ENCODE measurements at regions not wholly inside any gene's neighbourhood (a gene's known extent, or its start where the extent isn't known, plus 50 kb on each side); places are given as distances from the start of the nearest gene placed in this dataset.

- no peaks in the 10 kb centered on the region for H3K27me3 ChIP-seq (ENCODE audit: low read length)
- no peaks in the 10 kb centered on the region for H3K36me3 ChIP-seq (ENCODE audit: low read length)
- no peaks in the 10 kb centered on the region for H3K9me2 ChIP-seq (replicated peaks; ENCODE audit: insufficient read depth, low read length)
- H2AFZ ChIP-seq (ENCODE audit: low read depth, low read length, severe bottlenecking), result no peak overlapping the region
- no peaks in the 10 kb centered on the region for H3K9me3 ChIP-seq (ENCODE audit: insufficient read depth, low read length)
- no peaks in the 10 kb centered on the region for H3K79me2 ChIP-seq (ENCODE audit: insufficient read depth, low read length)
- no peak overlapping the region for H3K4me3 ChIP-seq (ENCODE audit: insufficient read depth, low read length, poor library complexity, severe bottlenecking)
- no peak overlapping the region for H3K27ac ChIP-seq (ENCODE audit: low read depth, low read length)
- no peak overlapping the region for H3K9ac ChIP-seq (ENCODE audit: low read length)
- H3K4me2 ChIP-seq (ENCODE audit: low read depth, low read length, poor library complexity, severe bottlenecking), result no peak overlapping the region
- H4K20me1 ChIP-seq (ENCODE audit: low read depth, low read length), result no peaks in the 10 kb centered on the region
- TF ChIP-seq CTCF (IDR thresholded peaks at IDR 0.05; ENCODE audit: insufficient read depth, low read length, poor library complexity, severe bottlenecking), result no peak
- no peak for TF ChIP-seq EZH2phosphoT487 (conservative IDR thresholded peaks at IDR 0.05; ENCODE audit: low read length)
- H3F3A ChIP-seq (ENCODE audit: insufficient read depth), result no peaks in the 10 kb centered on the region
These were observed 59.2 kb upstream of the RASAL2 start for GRCh38 chr1:178034676-178035075.

GRCh38 chr1:178036090-178036489 lies 57.8 kb upstream of the RASAL2 start:
- no peak overlapping the region for H3K4me3 ChIP-seq (ENCODE audit: insufficient read depth, low read length, poor library complexity, severe bottlenecking)
- no peaks in the 10 kb centered on the region for H3K9me2 ChIP-seq (replicated peaks; ENCODE audit: insufficient read depth, low read length)
- H2AFZ ChIP-seq (ENCODE audit: low read depth, low read length, severe bottlenecking), result no peak overlapping the region
- no peak overlapping the region for H3K9ac ChIP-seq (ENCODE audit: low read length)
- H3K9me3 ChIP-seq (ENCODE audit: insufficient read depth, low read length), result no peaks in the 10 kb centered on the region
- no peaks in the 10 kb centered on the region for H3K27me3 ChIP-seq (ENCODE audit: low read length)
- no peaks in the 10 kb centered on the region for H3K36me3 ChIP-seq (ENCODE audit: low read length)
- H3K4me2 ChIP-seq (ENCODE audit: low read depth, low read length, poor library complexity, severe bottlenecking), result no peak overlapping the region
- H3K79me2 ChIP-seq (ENCODE audit: insufficient read depth, low read length), result no peaks in the 10 kb centered on the region
- H4K20me1 ChIP-seq (ENCODE audit: low read depth, low read length), result no peaks in the 10 kb centered on the region
- no peak overlapping the region for H3K27ac ChIP-seq (ENCODE audit: low read depth, low read length)
- TF ChIP-seq CTCF (IDR thresholded peaks at IDR 0.05; ENCODE audit: insufficient read depth, low read length, poor library complexity, severe bottlenecking) (no peak), EZH2phosphoT487 (conservative IDR thresholded peaks at IDR 0.05; ENCODE audit: low read length) (no peak)
- no peaks in the 10 kb centered on the region for H3F3A ChIP-seq (ENCODE audit: insufficient read depth)

- Histone ChIP-seq H3K9me3 (ENCODE audit: insufficient read depth, low read length) (no peaks in the 10 kb centered on the region), H3K4me3 (ENCODE audit: insufficient read depth, low read length, poor library complexity, severe bottlenecking) (no peak overlapping the region), H3K79me2 (ENCODE audit: insufficient read depth, low read length) (no peaks in the 10 kb centered on the region), H3K9me2 (replicated peaks; ENCODE audit: insufficient read depth, low read length) (no peaks in the 10 kb centered on the region), H3K9ac (ENCODE audit: low read length) (no peak overlapping the region), H3K4me2 (ENCODE audit: low read depth, low read length, poor library complexity, severe bottlenecking) (no peak overlapping the region), H3K36me3 (ENCODE audit: low read length) (no peaks in the 10 kb centered on the region), H3K27ac (ENCODE audit: low read depth, low read length) (no peak overlapping the region), H4K20me1 (ENCODE audit: low read depth, low read length) (no peaks in the 10 kb centered on the region), H3K27me3 (ENCODE audit: low read length) (no peaks in the 10 kb centered on the region), H3F3A (ENCODE audit: insufficient read depth) (no peaks in the 10 kb centered on the region), H2AFZ (ENCODE audit: low read depth, low read length, severe bottlenecking) (no peak overlapping the region)
- TF ChIP-seq CTCF (IDR thresholded peaks at IDR 0.05; ENCODE audit: insufficient read depth, low read length, poor library complexity, severe bottlenecking) (no peak), EZH2phosphoT487 (conservative IDR thresholded peaks at IDR 0.05; ENCODE audit: low read length) (no peak)
These were observed 56.2 kb upstream of the RASAL2 start for GRCh38 chr1:178037510-178038253.

Measured in SU-DHL-6 (cell line).